HG03066 (cell line): ENCODE measurements at regions not wholly inside any gene's neighbourhood (a gene's known extent, or its start where the extent isn't known, plus 50 kb on each side); places are given as distances from the start of the nearest gene placed in this dataset.

ENCODE experiments used
- ATAC-seq: cut with Tn5 transposase; IDR thresholded peaks from one replicate; pipeline ENCODE4 v1.9.1; 2021; ENCODE audit warnings: low read depth; ENCODE audit not compliant: unreplicated experiment

DNA sequence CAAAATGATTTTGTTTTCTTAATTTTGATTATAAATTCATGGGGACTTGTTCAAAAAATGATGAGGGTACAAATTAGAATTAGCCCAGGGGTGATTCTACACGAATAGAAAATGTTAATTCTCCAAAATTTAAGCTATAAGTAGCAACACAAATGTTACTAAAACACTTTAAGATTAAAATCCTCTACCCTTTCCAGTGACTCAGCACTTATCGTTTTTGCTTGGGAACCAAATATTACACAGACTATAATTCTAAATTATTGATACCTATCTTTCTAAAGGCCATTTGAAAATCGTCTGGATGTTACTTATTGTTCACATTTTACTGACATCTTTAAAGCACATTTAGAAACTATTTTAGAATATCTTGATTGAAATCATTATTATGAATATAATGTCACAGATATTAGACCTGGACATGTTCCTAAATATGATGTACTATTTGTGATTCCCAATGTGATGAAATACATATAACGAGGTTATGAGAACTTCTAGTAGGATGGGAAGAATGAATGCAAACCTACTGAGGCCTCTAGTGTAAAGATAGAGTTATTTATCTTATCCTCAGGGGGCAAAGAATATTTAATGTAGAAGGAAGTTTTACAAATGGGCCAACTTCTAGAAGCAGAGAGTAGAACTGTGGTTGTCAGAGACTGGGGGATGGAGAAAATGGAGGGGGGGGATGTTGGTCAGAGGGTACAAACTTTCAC, 132.0 kb upstream of the TP63 start:
- no peak for ATAC-seq

DNA sequence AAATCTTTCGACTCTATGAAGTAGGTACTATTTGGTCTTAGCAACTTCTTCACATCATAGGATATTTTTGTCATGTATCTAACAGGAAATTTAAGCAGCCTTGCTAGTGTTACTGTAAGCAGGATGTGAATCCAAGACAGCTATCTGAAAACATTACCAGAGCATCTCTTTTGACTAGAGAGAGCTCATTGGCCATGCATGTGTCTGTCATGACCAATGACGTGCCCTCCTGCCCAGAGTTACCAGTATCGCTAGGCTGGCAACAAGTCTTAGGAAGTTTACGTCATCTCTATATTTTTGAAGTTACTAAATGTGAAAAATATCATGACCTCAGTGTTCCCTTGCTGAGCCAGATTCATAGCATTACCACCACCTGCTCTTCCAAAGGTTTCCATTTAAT, 130.9 kb upstream of the TP63 start:
- no peak for ATAC-seq

GRCh38 chr3:189500798-189501495, 130.2 kb upstream of the TP63 start:
- ATAC-seq: no peak

- ATAC-seq: no peak
These were observed 128.9 kb upstream of the TP63 start for GRCh38 chr3:189502256-189502655.

GRCh38 chr3:189502676-189503257, 128.4 kb upstream of the TP63 start:
- no peak for ATAC-seq

DNA sequence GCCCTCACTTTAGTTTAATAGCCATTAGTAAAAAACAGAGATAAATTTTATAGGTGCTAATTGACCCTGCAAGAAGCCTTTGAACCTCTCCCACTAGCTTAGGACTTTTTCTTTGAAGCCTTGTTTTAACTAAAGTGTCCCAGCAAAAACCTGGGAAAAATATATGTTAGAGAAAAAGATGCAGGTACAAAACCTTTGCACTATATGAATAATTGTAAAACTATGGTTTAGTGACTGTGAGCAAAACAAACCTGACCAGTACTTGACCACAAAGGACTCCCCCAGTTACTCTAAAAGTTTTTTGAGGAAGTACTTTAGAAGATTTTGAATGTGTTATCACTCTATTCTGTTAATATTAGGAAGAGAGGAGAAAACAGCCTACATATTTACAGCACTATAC, 123.3 kb upstream of the TP63 start:
- no peak for ATAC-seq

DNA sequence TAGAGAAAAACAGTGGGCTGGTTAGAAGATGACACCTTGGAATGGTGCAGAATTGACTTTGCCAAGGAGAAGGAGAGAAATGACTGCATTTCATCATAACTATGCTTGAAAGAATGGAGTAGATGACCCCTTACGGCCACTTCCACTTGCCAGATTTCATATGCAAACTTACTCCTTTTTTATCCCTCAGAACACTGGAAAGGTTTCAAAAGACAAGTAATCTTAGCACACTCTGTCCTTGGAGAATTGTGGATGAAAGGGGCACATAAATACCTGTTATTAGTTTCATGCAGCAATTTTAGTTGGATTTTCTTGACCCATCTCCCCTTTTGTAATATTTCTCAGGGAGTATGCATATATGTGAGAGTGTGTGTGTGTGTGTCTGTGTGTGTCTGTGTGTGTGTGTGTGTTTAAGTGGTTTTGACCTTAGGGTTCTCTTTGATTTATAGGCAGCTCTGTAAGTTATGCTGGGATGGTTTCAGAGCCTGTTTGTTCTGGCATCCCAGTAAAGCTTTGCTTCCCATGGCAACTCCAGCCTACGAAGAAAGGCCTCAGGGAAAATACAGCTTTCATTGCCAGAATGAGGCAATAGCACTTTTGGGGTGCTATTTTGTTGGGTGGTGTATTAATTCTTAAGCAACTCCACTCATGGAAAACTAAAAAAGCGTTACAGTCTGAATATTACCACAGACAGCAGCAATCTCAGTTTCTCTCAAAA, 122.2 kb upstream of the TP63 start:
- ATAC-seq: no peak

- ATAC-seq: peak; percentile 70
These were observed 119.2 kb upstream of the TP63 start for GRCh38 chr3:189512039-189512438.

- no peak for ATAC-seq
These were observed 118.4 kb upstream of the TP63 start for GRCh38 chr3:189512821-189513220.

- no peak for ATAC-seq
These were observed 117.7 kb upstream of the TP63 start for GRCh38 chr3:189513281-189514117.

DNA sequence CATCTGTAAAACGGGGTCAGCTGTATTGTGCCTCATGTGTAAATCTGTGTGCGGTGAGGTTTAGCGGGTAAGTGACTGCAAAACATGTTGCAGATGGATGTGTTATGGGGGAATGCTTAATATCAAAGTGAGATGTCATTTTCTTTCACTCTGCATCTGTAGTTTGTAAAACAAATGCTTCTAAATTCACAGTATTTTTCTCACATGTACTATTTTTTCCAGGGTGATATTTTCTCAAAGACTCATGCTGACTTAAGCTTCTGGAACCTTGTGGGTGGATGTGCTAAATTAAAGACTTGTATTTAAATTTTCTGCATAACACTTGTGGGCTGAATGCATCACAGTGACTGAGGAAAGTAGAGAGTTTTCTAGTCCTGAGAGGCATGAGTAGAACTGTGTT, 115.2 kb upstream of the TP63 start:
- ATAC-seq: no peak

GRCh38 chr3:189517981-189518380, 113.2 kb upstream of the TP63 start:
- no peak for ATAC-seq

- no peak for ATAC-seq
These were observed 111.7 kb upstream of the TP63 start for GRCh38 chr3:189519458-189519857.

- ATAC-seq: no peak
These were observed 101.7 kb upstream of the TP63 start for GRCh38 chr3:189529468-189529867.

- no peak for ATAC-seq
These were observed 101.2 kb upstream of the TP63 start for GRCh38 chr3:189529889-189530471.

- no peak for ATAC-seq
These were observed 100.4 kb upstream of the TP63 start for GRCh38 chr3:189530822-189531221.

DNA sequence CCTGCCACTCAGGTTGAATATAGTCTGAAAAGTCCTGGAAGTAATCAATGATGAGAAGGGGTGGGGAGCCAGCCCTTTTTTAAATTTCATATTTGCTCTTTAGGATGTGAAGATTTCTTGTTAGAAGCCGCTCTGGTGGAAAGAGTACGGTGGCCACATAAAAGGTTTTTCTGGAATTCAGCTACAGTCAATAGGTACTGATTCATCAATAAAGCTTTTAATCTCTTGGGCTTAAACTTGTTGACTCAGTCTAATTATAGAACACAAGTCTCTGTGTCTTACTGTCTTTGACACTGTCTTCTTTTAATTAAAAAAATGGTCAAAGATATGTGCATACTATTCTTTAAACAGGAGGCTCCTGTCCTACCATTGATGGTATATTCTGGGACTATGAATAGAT, 99.9 kb upstream of the TP63 start:
- ATAC-seq: no peak

DNA sequence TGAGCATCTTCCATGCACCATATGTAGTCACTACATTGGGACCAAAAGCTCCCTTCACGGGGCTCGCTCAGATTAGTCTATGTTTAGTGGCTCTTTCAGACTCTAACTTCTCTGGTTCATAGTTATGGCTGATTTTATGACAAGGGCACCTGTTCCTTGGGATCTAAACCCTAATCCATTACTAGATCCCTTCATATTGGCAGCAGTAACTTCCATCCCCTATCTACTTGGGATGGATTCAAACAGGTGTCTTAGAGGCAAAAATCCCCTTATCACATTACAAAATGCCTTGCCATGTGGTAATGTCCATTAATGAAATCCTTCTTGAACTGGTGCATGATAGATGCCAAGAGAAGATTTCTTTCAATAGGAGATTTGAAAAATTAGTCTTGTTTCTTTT, 96.7 kb upstream of the TP63 start:
- ATAC-seq: no peak

DNA sequence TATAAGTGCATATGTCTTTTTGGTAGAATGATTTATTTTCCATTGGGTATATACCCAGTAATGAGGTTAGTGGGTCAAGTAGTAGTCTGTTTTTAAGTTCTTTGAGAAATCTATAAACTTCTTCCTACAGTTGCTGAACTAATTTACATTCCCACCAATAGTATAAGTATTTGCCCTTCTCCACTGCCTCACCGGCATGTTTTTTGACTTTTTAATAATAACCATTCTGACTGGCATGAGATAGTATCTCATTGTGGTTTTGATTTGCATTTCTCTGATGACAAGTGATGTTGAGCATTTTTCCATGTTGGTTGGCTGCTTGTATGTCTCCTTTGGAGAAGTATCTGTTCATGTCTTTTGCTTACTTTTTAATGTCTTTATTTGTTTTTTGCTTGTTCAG, 94.1 kb upstream of the TP63 start:
- ATAC-seq: no peak

GRCh38 chr3:189547448-189547847, 83.7 kb upstream of the TP63 start:
- no peak for ATAC-seq
